GM18868 (cell line): ENCODE measurements at regions not wholly inside any gene's neighbourhood (a gene's known extent, or its start where the extent isn't known, plus 50 kb on each side); places are given as distances from the start of the nearest gene placed in this dataset.
"Not testable (repeated sequence)": the region's sequence is repeated elsewhere in the genome, so short reads cannot be mapped to it uniquely, and the experiment has no call there.

Source experiments
- ATAC-seq: cut with Tn5 transposase; IDR thresholded peaks from one replicate; pipeline ENCODE4 v1.9.1; 2021; ENCODE audit warnings: mild to moderate bottlenecking, moderate library complexity; ENCODE audit not compliant: unreplicated experiment

DNA sequence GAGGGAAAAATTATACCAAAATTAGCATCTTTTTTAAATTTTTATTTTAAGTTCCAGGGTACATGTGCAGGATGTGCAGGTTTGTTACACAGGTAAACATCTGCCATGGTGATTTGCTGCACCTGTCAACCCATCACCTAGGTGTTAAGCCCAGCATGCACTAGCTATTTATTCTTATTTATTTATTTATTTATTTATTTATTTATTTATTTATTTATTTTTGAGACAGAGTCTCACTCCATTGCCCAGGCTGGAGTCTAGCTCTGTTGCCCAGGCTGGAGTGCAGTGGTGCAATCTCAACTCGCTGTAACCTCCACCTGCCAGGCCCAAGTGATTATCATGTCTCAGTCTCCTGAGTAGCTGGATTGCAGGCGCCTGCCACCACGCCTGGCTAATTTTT is 137.7 kb upstream of the NEBL start:
- ATAC-seq = not testable (repeated sequence)

DNA sequence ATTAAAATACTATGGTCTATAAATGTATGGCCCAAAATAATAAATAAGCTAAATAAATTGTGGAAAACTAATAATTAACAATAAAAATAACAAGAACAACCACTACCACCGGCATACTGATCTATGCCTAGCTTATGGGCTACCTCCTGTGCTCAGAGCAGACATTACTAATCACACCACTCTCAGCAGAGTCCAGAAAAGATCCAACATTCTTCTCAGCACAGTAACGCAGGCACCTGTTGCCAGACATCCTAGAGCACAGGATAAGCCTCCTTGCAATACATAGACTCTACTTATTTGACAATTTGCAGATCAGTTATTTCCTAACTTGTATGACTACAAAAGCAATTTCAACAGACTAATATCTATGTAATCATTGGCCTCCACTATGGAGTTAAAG is 137.1 kb upstream of the NEBL start:
- no peak for ATAC-seq

DNA sequence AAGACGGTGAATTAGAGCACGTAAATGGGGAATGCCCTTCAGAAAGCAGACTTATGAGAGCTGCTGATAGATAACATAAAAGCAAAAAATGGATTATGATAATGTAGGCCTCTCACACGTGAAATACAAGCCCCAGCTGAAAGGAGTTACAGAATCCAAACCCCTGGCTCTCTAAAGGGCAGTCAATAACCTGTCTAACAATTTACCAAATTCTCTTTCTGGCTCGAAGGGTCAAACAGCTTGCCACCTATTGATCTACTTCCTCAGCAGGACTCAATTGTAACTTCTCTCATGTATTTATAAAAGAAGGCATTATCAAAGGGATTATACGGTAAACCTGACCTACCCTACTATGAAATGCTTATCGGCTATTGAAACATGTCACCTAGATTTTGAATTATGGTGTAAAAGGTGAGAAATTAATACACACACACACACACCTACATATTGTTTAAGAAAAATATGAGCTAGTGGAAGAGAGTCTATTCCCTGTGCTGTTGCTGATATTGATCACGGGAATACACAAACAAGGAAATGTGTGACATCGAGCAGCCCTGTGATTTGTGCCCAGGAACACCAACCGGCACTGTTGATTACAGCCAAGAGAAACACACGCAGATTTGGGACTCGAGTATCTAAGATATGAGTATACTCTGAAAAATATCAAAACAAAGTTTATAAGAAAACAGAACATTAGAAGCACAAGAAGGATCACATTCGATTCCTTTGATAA is 135.6 kb upstream of the NEBL start:
- ATAC-seq = no peak

DNA sequence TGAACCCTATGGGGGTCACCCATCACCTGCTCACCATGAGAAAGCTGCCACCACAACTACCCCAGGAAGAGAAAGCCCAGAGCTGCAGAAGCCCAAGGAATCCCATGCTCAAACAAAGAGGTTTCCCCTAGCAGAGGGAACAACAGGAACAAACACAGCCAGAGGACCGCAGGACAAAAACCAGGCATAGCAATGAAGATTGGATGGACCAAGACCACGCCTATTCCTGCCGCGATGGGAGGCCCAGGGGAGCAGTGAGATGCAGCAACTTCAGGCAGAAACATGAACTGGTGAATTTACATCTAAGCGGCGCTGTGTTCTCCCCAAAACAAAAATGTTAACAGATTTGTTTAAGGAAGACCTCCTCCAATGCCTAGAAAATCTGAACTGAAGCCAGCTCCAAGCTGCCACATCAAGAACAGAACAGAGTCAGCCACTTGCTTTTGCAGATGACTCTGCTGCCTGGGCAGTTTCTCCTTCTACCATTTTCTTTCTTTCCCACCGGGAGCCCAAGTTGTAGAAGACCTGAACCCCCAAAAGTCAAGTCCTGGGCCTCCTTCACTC is 134.2 kb upstream of the NEBL start:
- no peak for ATAC-seq

DNA sequence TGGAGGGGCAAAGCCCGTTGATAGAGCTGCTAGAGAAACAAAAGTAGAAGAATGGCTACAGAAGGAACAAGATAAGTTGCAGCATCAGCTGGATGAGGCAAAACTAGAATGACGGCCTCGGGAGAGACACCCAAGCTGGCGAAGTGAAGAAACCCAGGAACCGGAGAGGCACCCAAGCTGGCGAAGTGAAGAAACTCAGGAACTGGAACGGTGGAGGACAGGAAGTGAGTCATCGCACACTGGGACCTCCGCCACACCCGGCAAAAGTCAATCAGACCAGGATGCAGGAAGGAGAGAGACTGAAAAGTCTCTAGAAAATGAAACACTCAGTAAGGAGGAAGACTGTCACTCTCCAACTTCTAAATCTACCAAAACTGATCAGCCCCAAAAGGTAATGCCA is 133.0 kb upstream of the NEBL start:
- ATAC-seq = no peak

DNA sequence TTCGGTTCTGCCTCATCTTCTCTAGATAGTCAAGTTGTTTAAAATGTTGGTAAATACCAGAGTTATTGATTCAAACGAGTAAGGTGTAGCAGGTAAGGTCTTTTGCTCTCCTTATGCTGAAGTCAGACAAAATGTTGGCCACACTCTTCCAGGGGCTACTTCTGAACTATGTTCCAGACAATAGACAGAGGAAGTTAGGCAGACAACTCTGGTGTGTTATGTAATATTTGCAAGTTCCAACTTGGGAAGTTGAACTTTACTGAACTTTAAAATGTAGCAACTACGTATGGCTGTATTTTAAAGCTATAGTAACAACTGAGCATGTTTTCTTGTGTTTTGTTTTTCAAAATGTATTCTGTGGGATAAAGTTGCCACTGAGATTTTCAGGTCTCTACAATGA is 125.7 kb upstream of the NEBL start:
- no peak for ATAC-seq

DNA sequence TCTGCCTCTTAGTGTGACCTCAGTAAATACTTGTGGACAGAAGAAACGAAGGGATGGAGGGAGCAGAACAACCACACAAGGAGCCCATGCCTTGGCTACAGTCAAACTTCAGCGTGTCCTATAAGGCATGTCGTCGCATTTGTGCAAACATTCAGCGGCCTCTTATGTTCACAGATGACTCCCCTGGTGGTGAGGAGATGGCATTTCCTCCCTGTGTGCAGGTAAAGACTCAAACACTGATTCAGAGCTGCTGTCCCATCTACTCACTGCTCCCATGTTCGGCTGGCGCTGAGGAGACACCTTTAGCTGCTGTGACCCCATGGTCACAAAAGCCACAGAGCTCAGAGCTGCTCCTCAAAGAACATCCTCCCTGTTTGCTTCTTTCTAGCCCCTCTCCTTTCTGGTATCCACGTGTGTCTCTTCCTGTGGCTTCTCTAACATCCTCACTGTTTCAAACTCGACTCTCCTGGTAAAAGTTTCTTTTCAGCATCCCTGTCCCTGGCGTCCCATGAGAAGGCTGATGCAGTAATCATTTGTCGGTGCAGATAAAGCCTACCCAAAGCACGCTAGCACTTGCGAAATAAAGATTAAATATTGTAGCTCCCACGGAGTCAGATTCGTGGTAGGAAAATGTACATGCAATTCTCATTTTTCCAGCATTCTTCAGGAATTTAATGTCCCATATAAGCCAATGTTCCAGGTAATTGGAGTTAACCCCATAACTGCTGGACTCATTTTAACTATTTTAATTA is 124.9 kb upstream of the NEBL start:
- ATAC-seq = no peak

DNA sequence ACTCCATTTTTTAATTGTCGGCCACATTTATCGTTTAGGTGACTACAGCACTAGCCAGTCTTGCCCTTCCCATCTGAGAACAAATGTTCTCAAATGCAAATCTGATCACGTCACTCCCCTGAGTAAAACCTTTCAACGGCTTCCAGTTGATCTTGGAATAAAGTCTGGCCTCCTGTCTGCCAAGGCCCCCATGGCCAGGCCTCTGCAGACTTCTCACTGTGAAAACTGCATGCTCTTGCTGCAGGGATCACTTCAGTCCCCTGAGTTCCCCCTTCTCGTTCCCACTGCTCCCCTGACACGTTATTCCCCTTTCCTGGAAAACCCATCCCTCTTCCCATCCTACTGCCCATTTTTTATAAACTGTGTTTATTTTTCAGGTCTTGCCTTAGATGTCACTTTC is 124.1 kb upstream of the NEBL start:
- no peak for ATAC-seq

DNA sequence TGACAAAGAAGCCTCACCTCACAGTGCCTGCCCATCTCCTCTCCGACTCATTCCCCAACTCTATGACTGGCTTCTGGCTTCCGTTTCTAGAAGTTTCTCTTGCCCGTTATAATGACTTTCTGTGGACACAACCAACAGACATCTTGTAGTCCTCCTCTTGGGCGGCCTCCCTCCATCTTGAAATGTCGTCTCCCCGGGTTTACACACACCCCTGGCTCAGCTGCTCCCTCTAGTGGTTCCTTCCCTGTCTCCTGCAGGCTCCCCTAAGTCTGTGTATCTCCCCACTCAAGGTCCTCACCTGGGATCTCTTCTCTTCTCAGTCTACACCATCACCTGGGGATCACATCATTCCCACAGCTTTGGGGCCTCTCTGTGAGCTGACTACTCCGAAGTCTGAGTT is 123.4 kb upstream of the NEBL start:
- peak; percentile 95 for ATAC-seq

DNA sequence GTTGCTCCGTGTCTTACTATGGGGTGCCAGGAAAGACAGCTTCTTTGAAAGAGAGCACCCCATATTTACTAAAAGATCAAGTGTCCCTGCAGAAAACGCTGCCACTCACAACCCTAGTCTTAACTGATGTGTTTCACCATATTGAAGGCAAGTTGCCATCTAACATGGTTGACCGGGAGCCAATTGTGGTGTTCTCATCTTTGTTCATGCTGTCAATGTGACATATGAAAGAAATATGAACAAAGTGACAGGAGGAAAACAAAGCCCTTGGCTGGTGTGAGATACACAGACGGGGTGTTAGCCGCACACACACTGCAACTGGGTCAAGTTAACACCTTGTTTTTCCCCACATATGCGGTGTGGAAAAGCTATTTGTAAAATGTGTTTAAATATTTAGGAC is 122.3 kb upstream of the NEBL start:
- no peak for ATAC-seq

DNA sequence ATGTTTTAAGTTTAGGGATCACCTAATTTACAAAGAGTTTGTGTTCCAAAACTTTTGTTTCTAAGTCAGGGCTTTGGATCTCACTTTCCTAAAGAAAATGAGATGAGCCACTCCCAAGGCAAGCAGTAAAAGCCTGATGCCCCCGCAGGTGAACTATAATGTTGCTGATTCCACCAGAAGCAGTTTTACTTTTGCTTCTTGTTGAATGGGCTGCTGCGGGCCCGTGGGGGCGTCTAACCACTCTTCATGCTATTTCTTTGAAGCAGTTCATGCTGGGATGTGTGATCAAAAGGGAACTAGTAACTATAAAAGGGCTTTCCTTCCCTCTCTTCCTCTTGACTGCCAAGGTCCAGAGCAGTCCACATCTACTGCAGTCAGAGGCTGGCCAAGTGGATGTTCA is 118.7 kb upstream of the NEBL start:
- ATAC-seq = no peak

DNA sequence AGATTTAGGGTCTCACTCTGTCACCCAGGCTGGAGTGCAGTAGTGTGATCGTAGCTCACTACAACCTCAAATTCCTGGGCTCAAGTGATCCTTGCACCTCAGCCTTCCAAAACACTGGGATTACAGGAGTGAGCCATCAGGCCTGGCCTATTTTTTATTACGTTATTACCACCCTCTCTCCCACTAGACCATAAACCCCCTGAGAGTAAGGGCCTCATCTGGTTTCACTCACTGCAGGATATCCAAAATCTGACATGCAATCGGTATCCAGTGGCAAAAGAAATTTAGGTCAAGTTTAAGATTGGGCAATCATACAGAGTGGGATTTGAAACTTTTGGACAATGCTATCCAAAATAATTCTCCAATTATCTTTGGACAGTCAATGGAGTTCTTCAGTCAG is 117.0 kb upstream of the NEBL start:
- no peak for ATAC-seq

DNA sequence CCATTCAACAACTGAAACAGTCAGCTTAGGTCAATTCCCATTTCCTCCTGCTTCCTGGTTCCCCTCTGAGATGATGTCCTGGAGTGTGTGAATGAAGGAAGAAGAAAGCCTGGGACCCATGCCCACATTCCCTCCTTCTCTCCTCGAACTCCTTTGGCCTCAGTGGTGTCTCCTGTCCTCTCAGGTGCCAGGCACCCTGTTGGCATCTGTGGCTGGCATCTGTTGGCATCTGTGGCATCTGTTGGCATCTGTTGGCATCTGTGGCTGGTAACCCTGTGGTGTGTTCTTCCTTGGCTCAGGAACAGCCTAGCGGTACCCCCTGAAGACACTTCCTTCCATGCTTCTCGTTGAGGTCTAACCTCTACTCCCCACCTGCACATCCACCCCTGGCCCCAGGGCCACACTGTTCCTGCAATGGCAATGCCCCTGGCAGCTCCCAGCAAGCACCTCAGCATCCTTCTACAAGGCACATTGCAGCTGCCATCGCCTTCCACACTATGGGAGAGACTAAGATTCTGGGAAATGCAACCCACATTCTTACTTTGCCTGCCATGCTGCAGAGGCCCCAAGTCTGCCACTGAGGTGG is 114.4 kb upstream of the NEBL start:
- ATAC-seq = no peak

DNA sequence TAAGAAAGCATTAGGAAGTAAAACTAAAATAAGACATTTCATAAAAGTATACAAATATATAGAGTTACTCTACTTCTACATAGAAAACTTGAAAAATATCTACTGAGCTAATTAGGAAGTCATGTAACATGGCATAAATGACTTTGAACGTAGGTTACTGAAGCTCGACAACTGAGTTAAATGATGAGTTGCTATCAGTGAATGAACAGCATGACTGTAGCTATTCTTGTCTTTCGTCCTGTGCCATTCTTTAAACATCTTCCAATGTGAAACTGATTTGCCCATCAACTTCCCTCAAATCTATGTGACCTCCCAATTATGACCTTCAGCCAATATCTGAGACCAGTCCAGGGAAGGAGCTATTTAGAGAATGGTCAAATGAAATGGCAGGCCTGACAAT is 113.5 kb upstream of the NEBL start:
- ATAC-seq = no peak

DNA sequence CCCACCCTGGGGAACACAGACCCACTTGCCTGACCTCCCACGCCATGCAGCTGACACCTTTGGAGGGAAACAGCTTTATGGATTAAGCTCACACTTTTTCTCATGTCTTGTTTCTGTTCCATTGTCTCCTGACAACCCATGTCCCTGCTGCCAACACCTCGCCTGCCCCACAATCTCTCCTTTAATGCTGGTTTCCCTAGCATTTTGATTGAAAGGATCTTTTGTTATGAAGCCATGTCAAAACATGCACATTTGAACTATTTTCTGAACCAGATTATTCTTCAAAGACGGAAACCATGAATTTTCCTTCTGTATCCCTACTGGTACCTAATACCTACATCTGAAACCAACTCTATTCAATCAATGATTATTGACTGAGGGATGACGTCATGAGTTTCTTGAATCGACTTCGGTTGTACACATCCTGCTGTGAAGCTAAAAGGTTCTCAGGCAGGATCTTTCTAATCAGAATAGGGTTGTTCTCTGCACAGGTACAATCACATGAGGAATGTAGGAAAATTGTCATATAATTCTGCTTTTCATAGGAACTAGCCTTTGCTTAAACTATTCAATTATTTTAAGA is 106.2 kb upstream of the NEBL start:
- no peak for ATAC-seq

DNA sequence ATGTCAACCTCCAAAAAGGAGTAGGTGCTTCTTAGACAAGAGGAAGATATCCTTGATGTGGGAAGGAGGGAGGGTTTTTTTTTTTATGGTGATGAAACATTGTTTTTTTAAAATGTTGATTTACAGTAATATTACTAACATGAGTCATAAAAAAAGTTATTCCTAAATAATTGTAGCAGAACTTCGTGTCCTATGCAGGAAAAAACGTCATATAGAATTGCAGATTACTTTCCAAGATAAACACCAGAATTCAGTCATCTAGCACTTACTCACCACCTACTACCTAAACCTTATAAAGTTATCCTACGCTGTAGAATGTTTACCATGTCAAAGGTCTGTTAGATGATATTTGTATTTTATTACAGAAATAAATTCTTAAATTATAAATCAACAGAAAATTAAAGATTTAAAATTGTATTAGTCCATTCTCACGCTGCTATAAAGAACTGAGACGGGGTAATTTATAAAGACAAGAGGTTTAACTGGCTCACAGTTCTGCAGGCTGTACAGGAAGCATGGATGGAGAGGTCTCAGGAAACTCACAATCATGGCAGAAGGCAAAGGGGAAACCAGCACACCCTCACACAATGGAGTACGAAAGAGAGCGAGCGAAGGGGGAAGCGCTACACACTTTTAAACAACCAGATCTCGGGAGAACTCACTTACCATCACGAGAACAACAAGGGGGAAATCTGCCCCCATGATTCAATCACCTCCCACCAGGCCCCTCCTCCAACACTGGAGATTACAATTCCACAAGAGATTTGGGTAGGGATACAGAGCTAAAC is 105.2 kb upstream of the NEBL start:
- no peak for ATAC-seq

DNA sequence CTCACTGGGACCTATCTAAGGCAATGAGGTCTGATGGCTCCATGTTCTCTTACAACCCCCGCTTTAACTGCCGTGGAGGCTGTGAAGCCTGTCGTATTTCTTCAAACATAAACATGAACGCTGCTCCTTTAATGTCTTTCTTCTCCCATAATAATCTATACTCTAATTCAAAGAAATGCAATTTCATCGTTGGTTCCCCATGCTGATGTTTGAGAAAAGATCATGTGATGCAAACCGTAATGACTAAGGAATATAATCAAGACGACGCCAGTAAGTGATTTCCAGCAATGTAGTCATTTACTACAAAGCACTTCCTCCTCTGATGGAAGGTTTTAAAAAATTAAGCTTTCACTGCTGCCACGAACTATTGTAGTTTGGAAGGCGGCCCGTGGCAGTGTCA is 102.6 kb upstream of the NEBL start:
- ATAC-seq = no peak

DNA sequence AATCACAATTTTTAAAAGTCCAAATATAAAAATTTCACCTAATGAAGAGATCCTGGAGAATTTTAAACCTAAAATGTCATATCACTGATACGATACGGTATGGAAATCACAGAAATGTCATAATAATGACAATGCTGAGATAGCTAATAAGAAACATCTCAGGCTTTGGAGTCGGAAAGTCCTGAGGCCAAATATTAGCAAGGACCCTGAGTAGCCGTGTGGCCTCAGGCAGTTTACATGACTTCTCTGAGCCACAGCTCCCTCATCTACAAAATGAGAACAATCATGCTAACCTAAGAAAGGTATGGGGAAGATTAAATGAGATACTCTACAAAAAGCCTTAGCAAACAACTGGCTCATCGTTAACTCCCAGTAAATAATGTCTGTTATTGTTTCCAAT is 100.9 kb upstream of the NEBL start:
- ATAC-seq = no peak

DNA sequence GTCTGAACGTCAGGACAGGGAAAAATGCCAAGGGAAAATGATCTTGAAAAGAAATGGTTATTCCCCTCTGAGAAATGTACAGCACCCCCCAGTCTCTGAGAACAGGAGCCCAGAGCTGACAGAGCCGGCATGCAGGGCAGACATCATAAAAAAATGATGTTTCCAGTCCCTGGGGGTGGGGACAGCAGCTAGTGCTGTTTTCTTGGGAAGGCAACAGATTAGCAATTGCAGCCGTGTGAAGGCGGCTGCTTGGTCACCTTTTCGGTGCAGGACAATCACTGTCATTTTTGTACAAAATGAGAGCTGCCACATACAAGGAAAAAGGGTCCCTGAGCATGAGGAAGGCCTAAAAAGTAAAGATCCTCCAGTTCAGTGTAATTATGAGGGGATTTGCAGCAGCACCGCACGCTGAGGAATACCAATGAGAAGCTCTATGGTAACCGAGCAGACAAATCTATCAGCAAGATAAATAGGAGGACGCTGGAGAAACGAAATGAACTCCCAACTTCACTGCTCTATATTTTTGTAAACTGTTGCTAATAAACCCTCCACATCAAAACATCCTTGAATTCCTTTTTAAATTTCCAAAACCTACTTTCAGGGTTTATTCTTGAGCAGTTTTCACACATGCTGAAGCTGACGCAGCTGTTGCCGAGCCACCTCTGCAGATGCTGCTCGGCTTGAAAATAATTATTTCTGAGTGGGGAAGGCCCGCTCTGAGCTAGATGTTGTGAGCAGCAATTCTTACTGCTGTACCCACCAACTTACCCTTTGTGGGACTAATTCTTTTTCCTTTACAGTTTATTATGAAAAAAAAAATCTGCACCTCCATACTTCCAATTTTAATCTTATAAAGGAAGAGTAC is 98.2 kb upstream of the NEBL start:
- ATAC-seq = no peak
